H9 (cell line): ENCODE measurements at regions not wholly inside any gene's neighbourhood (a gene's known extent, or its start where the extent isn't known, plus 50 kb on each side); places are given as distances from the start of the nearest gene placed in this dataset.

Experiments used
- DNase-seq: peaks from one replicate; pipeline ENCODE4 v3.0.0-alpha.2; 2017
- H2AFZ ChIP-seq: one replicate; pipeline ENCODE4 v1.6.1; 2013; ENCODE audit warnings: mild to moderate bottlenecking, low read length, control low read depth, moderate library complexity
- H2AK5ac ChIP-seq: 2 replicates; pipeline ENCODE4 v1.6.1; 2013; ENCODE audit warnings: low read length, control low read depth, mixed read lengths; ENCODE audit not compliant: insufficient read length
- H2BK120ac ChIP-seq: one replicate; pipeline ENCODE4 v1.6.1; 2013; ENCODE audit warnings: low read depth, mild to moderate bottlenecking, low read length, control low read depth, inconsistent platforms; ENCODE audit not compliant: poor library complexity, severe bottlenecking
- H2BK12ac ChIP-seq: 2 replicates; pipeline ENCODE4 v1.6.1; 2013; ENCODE audit warnings: low read length, control low read depth, mixed read lengths, low read depth; ENCODE audit not compliant: insufficient read length
- H2BK15ac ChIP-seq: 2 replicates; pipeline ENCODE4 v1.6.1; 2013; ENCODE audit warnings: low read depth, low read length, control low read depth
- H2BK20ac ChIP-seq: one replicate; pipeline ENCODE4 v1.6.1; 2013; ENCODE audit warnings: low read depth, mild to moderate bottlenecking, low read length, control low read depth, inconsistent platforms; ENCODE audit not compliant: poor library complexity, severe bottlenecking
- H2BK5ac ChIP-seq: 2 replicates; pipeline ENCODE4 v1.6.1; 2013; ENCODE audit warnings: low read length, control low read depth, mixed read lengths; ENCODE audit not compliant: insufficient read length
- H3K14ac ChIP-seq: 2 replicates; pipeline ENCODE4 v1.6.1; 2013; ENCODE audit warnings: low read length, control low read depth; ENCODE audit not compliant: insufficient read depth
- H3K18ac ChIP-seq: 2 replicates; pipeline ENCODE4 v1.6.1; 2013; ENCODE audit warnings: low read depth, mild to moderate bottlenecking, mixed read lengths, low read length, control low read depth; ENCODE audit not compliant: insufficient read length
- H3K23ac ChIP-seq: 2 replicates; pipeline ENCODE4 v1.6.1; 2013; ENCODE audit warnings: low read length, control low read depth, mixed read lengths, low read depth; ENCODE audit not compliant: insufficient read length
- H3K23me2 ChIP-seq: 2 replicates; pipeline ENCODE4 v1.6.1; 2013; ENCODE audit warnings: low read depth, mild to moderate bottlenecking, mixed read lengths, low read length, control low read depth; ENCODE audit not compliant: insufficient read length, poor library complexity, severe bottlenecking
- H3K27ac ChIP-seq: 2 replicates; pipeline ENCODE4 v1.5.1; 2013; ENCODE audit warnings: low read length, control low read depth, mixed read lengths, low read depth; ENCODE audit not compliant: insufficient read length
- H3K27me3 ChIP-seq: 2 replicates; pipeline ENCODE4 v1.6.1; 2013; ENCODE audit warnings: low read length, control low read depth, inconsistent platforms; ENCODE audit not compliant: insufficient read depth
- H3K4ac ChIP-seq: 2 replicates; pipeline ENCODE4 v1.6.1; 2013; ENCODE audit warnings: low read depth, mild to moderate bottlenecking, control low read depth, inconsistent platforms, low read length, moderate library complexity
- H3K4me1 ChIP-seq: 2 replicates; pipeline ENCODE4 v1.6.1; 2013; ENCODE audit warnings: low read length, control low read depth, inconsistent platforms; ENCODE audit not compliant: insufficient read depth
- H3K4me2 ChIP-seq: 2 replicates; pipeline ENCODE4 v1.6.1; 2013; ENCODE audit warnings: low read length, control low read depth, mixed read lengths; ENCODE audit not compliant: insufficient read length, insufficient read depth
- H3K56ac ChIP-seq: 2 replicates; pipeline ENCODE4 v1.6.1; 2013; ENCODE audit warnings: low read depth, mild to moderate bottlenecking, mixed read lengths, low read length, control low read depth; ENCODE audit not compliant: insufficient read length
- H3K79me1 ChIP-seq: 2 replicates; pipeline ENCODE4 v1.6.1; 2013; ENCODE audit warnings: low read depth, mild to moderate bottlenecking, moderate library complexity, low read length, control low read depth, inconsistent platforms; ENCODE audit not compliant: insufficient read depth, poor library complexity, severe bottlenecking
- H3K79me2 ChIP-seq: 2 replicates; pipeline ENCODE4 v1.6.1; 2013; ENCODE audit warnings: low read length, control low read depth, inconsistent platforms; ENCODE audit not compliant: insufficient read depth
- H3K9ac ChIP-seq: 2 replicates; pipeline ENCODE4 v1.6.1; 2013; ENCODE audit warnings: low read length, control low read depth, mixed read lengths; ENCODE audit not compliant: insufficient read length; ENCODE audit errors: extremely low read depth
- H3K9me3 ChIP-seq: one replicate; pipeline ENCODE4 v1.6.1; 2013; ENCODE audit warnings: low read depth, low read length, inconsistent platforms; ENCODE audit not compliant: control insufficient read depth
- H3T11ph ChIP-seq: one replicate; pipeline ENCODE4 v1.6.1; 2013; ENCODE audit warnings: mild to moderate bottlenecking, low read length, control low read depth, inconsistent platforms
- H4K20me1 ChIP-seq: one replicate; pipeline ENCODE4 v1.6.1; 2013; ENCODE audit not compliant: control insufficient read depth, insufficient read length, insufficient read depth
- H4K5ac ChIP-seq: 2 replicates; pipeline ENCODE4 v1.6.1; 2013; ENCODE audit warnings: low read depth, mild to moderate bottlenecking, mixed read lengths, low read length, control low read depth; ENCODE audit not compliant: insufficient read length
- H4K8ac ChIP-seq: replicated peaks from 2 replicates; pipeline ENCODE4 v1.6.1; 2013; ENCODE audit warnings: low read length, control low read depth, mixed read lengths, low read depth; ENCODE audit not compliant: insufficient read length
- H4K91ac ChIP-seq: 2 replicates; pipeline ENCODE4 v1.6.1; 2013; ENCODE audit warnings: low read depth, mild to moderate bottlenecking, moderate library complexity, mixed read lengths, low read length, control low read depth; ENCODE audit not compliant: insufficient read length
- H3K27ac Mint-ChIP-seq, 3 experiments: 2 replicates in 2 of 3; 3 replicates in 1 of 3; pipeline ENCODE4 v1.8.0; 2020 to 2021; ENCODE audit warnings: mixed read lengths in 3 of 3, mild to moderate bottlenecking in 1 of 3, moderate library complexity in 1 of 3
- H3K27me3 Mint-ChIP-seq: 2 replicates; pipeline ENCODE4 v1.8.0; 2021; ENCODE audit warnings: low read depth, mild to moderate bottlenecking, moderate library complexity, mixed read lengths
- H3K36me3 Mint-ChIP-seq, 3 experiments: 2 replicates in 2 of 3; 3 replicates in 1 of 3; pipeline ENCODE4 v1.8.0; 2020 to 2021; ENCODE audit warnings: low read depth in 3 of 3, mixed read lengths in 3 of 3; ENCODE audit not compliant: insufficient read depth in 1 of 3
- H3K4me1 Mint-ChIP-seq, 2 experiments: 2 replicates each; pipeline ENCODE4 v1.8.0; 2020; ENCODE audit warnings: mixed read lengths in 2 of 2
- H3K4me3 Mint-ChIP-seq, 2 experiments: 2 replicates in 1 of 2; 3 replicates in 1 of 2; pipeline ENCODE4 v1.8.0; 2020 to 2021; ENCODE audit warnings: mild to moderate bottlenecking in 2 of 2, mixed read lengths in 2 of 2, moderate library complexity in 1 of 2
- H3K9me3 Mint-ChIP-seq, 2 experiments: 2 replicates in 1 of 2; 3 replicates in 1 of 2; pipeline ENCODE4 v1.8.0; 2020; ENCODE audit warnings: mild to moderate bottlenecking in 2 of 2, mixed read lengths in 2 of 2, moderate library complexity in 1 of 2
- WGBS: extraction: QIAGEN DNeasy Blood & Tissue Kit; methylation state at CpG from one replicate; pipeline ENCODE4 v1.1.7; 2013; ENCODE audit warnings: missing lambda C conversion rate, low lambda C conversion rate, mixed read lengths; ENCODE audit not compliant: insufficient read length; ENCODE audit errors: extremely low coverage; 5-methylcytosine and 5-hydroxymethylcytosine counted together
- TF ChIP-seq, protein P1 (sequence below): fragments of 200-600 bp; sonication (generic); conservative IDR thresholded peaks from 3 replicates; pipeline ENCODE4 v1.8.0; 2021; ENCODE audit warnings: antibody characterized with exemption, mild to moderate bottlenecking

DNA sequence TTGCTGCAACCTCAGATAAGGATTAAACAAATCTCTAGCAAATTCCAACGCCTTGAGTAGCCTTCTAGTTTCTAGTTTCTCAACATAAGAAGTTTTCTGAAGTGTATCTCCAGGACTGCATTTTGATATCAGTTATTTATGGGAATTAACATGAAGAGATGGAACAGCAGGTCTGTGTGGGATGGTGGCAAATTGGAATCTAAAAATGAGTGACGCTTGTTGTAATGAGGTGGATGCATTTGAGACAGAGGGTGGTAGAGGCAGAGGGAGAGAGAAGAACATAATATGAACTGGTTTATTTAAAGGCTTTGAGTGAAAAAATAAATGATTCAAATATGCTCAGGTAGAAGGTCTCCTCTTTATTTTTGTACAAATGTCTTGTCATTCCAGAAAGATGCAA lies 446.8 kb upstream of the GCFC2 start:
- no peak overlapping the region for H2BK12ac ChIP-seq
- no peak overlapping the region for H4K5ac ChIP-seq
- no peak overlapping the region for H3K18ac ChIP-seq
- H2BK20ac ChIP-seq = no peak overlapping the region
- no peaks in the 10 kb centered on the region for H3K79me1 ChIP-seq
- no peaks in the 10 kb centered on the region for H3K9me3 ChIP-seq
- WGBS = no CpG with 5 or more reads among the region's 2 CpGs
- H3K9ac ChIP-seq = no peak overlapping the region
- no peak overlapping the region for H4K91ac ChIP-seq
- Mint-ChIP-seq H3K9me3 (no peaks in the 10 kb centered on the region), H3K4me3 (no peak overlapping the region), H3K36me3 (no peaks in the 10 kb centered on the region), H3K4me1 (peaks cover 0 to 5% of the 10 kb centered on the region in 2 experiments; a peak in 2 of 4 replicates), H3K27ac (no peak overlapping the region), H3K27me3 (no peaks in the 10 kb centered on the region)
- no peak overlapping the region for H2BK5ac ChIP-seq
- H3K27me3 ChIP-seq = no peaks in the 10 kb centered on the region
- no peak overlapping the region for H3K4ac ChIP-seq
- H2BK15ac ChIP-seq = no peak overlapping the region
- H3T11ph ChIP-seq = no peak overlapping the region
- H3K23ac ChIP-seq = no peak overlapping the region
- H2AK5ac ChIP-seq = no peak overlapping the region
- H4K20me1 ChIP-seq = no peaks in the 10 kb centered on the region
- H3K4me1 ChIP-seq = no peaks in the 10 kb centered on the region
- no peak overlapping the region for H3K27ac ChIP-seq
- no peak overlapping the region for H3K14ac ChIP-seq
- H3K23me2 ChIP-seq = no peaks in the 10 kb centered on the region
- H2AFZ ChIP-seq = no peak overlapping the region
- H3K56ac ChIP-seq = no peak overlapping the region
- no peak for DNase-seq
- no peak overlapping the region for H2BK120ac ChIP-seq
- no peak overlapping the region for H4K8ac ChIP-seq
- no peak overlapping the region for H3K4me2 ChIP-seq
- no peaks in the 10 kb centered on the region for H3K79me2 ChIP-seq
- TF ChIP-seq, protein P1, sequence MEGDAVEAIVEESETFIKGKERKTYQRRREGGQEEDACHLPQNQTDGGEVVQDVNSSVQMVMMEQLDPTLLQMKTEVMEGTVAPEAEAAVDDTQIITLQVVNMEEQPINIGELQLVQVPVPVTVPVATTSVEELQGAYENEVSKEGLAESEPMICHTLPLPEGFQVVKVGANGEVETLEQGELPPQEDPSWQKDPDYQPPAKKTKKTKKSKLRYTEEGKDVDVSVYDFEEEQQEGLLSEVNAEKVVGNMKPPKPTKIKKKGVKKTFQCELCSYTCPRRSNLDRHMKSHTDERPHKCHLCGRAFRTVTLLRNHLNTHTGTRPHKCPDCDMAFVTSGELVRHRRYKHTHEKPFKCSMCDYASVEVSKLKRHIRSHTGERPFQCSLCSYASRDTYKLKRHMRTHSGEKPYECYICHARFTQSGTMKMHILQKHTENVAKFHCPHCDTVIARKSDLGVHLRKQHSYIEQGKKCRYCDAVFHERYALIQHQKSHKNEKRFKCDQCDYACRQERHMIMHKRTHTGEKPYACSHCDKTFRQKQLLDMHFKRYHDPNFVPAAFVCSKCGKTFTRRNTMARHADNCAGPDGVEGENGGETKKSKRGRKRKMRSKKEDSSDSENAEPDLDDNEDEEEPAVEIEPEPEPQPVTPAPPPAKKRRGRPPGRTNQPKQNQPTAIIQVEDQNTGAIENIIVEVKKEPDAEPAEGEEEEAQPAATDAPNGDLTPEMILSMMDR = no peak
